ENCODE measurements at regions not wholly inside any gene's neighbourhood (a gene's known extent, or its start where the extent isn't known, plus 50 kb on each side); places are given as distances from the start of the nearest gene placed in this dataset.

DNA sequence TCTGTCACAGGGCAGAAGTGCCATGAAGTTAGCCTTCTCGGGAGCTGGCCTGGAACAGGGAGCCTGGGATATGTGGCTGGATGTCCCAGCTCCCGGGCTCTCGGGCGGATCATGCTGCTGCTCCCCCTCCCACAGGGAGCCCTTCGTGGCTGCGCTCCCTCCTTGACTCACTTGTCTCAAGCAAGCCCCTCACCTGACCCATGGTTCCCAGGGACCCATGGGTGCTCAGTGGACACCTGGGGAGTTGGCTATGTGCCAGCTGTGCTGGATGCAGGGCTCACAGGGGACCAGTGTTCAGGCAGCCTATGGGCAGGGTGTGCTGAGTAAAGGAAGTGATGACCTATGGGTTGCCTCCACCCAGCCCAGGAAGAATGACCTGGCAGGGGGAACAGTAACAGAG is 213.1 kb upstream of the SGCG start:
- no peak for ATAC-seq (ENCODE audit: low read depth)

DNA sequence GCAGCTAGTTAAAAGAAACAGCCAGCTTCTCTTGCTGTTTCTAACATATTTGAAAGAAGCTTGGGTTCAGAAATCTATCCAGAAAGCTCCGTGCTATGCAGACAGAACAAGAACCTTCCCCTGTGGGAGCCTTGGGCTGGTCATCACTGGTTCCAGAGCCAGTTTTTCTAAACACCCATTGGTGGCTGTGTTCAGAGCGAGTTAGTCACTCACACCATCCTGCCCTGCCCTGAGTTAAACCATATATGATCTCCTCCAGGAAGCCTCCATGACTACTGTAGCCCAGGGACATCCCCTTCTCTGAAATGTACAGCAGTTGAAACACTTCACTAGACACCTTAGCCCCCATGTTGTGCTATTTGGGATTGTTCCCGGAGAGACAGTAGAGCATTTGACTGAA is 200.8 kb upstream of the SGCG start:
- ATAC-seq (ENCODE audit: low read depth) (no peak), DNase-seq (no peak)
- CTCF ChIA-PET = no interaction called here
- H3K27me3 Mint-ChIP-seq = peaks cover 3% of the 10 kb centered on the region
- H3K9me3 Mint-ChIP-seq = peaks cover 10% of the 10 kb centered on the region
- no peaks in the 10 kb centered on the region for H3K4me1 Mint-ChIP-seq
- POLR2A ChIA-PET = no interaction called here
- intact Hi-C loops (cut with micrococcal nuclease) = no loop called here
- H3K4me3 Mint-ChIP-seq = no peak overlapping the region
- TF ChIP-seq, protein P1, sequence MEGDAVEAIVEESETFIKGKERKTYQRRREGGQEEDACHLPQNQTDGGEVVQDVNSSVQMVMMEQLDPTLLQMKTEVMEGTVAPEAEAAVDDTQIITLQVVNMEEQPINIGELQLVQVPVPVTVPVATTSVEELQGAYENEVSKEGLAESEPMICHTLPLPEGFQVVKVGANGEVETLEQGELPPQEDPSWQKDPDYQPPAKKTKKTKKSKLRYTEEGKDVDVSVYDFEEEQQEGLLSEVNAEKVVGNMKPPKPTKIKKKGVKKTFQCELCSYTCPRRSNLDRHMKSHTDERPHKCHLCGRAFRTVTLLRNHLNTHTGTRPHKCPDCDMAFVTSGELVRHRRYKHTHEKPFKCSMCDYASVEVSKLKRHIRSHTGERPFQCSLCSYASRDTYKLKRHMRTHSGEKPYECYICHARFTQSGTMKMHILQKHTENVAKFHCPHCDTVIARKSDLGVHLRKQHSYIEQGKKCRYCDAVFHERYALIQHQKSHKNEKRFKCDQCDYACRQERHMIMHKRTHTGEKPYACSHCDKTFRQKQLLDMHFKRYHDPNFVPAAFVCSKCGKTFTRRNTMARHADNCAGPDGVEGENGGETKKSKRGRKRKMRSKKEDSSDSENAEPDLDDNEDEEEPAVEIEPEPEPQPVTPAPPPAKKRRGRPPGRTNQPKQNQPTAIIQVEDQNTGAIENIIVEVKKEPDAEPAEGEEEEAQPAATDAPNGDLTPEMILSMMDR (IDR thresholded peaks at IDR 0.05) = no peak
- no peaks in the 10 kb centered on the region for H3K36me3 Mint-ChIP-seq (ENCODE audit: low read depth)
- no peak overlapping the region for H3K27ac Mint-ChIP-seq

More for the DNA sequence above, 213.1 kb upstream of the SGCG start:
- Mint-ChIP-seq H3K9me3 (no peaks in the 10 kb centered on the region), H3K4me1 (no peaks in the 10 kb centered on the region), H3K27ac (no peak overlapping the region), H3K4me3 (no peak overlapping the region), H3K36me3 (ENCODE audit: low read depth) (no peaks in the 10 kb centered on the region), H3K27me3 (no peaks in the 10 kb centered on the region)
- TF ChIP-seq, protein P1 (IDR thresholded peaks at IDR 0.05) = no peak
- CTCF ChIA-PET = no interaction called here
- DNase-seq = no peak
- intact Hi-C loops (cut with micrococcal nuclease) = no loop called here
- POLR2A ChIA-PET = no interaction called here

DNA sequence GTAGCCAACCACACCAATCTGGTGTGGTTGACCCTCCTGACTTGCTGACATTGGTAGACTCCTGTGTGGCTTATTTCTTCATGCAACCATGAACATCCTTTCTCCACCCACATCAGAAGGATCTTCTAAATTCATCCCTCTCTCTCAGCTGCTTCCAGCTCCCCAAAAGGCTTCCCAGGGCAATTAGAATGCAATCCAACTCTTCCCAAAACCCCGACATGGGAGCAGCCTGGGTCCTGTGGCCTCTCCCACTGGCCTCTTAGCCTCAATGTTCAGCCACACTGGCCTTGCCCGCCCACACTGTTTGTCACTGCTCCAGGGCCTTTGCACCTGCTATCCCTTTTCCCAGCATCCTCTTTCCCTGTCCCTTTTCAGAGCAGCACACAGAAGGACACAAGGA is 199.8 kb upstream of the SGCG start:
- CTCF ChIA-PET = no interaction called here
- Mint-ChIP-seq H3K27ac (no peak overlapping the region), H3K36me3 (ENCODE audit: low read depth) (no peaks in the 10 kb centered on the region), H3K4me1 (no peaks in the 10 kb centered on the region), H3K4me3 (no peak overlapping the region), H3K27me3 (peaks cover 3% of the 10 kb centered on the region), H3K9me3 (peaks cover 10% of the 10 kb centered on the region)
- DNase-seq = no peak
- intact Hi-C loops (cut with micrococcal nuclease) = no loop called here
- POLR2A ChIA-PET = no interaction called here
- no peak for ATAC-seq (ENCODE audit: low read depth)
- TF ChIP-seq, protein P1 (IDR thresholded peaks at IDR 0.05) = no peak

DNA sequence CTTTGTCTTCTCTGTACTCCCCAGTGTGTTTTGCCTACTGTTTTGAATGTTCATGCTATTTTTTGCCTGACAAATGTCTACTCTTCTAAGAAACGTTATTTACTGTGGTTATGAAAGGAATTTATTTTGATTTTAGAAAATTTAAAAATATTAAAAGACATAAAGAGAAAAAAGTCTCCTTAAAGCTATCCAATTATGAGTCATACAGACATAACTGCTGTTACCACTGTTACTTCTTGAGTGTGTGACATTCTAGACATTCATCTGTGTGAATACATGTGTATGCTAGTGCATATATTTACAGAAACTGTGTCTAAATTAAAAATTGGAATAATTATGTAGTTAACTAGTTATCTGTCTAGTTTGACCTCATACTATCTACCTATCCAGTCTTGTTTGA is 187.6 kb upstream of the SGCG start:
- intact Hi-C loops (cut with micrococcal nuclease) = no loop called here
- Mint-ChIP-seq H3K27me3 (no peaks in the 10 kb centered on the region), H3K36me3 (ENCODE audit: low read depth) (no peaks in the 10 kb centered on the region), H3K9me3 (peaks cover 6% of the 10 kb centered on the region), H3K4me1 (no peaks in the 10 kb centered on the region), H3K27ac (no peak overlapping the region), H3K4me3 (no peak overlapping the region)
- TF ChIP-seq, protein P1 (IDR thresholded peaks at IDR 0.05) = no peak
- CTCF ChIA-PET = no interaction called here
- DNase-seq (no peak), ATAC-seq (ENCODE audit: low read depth) (no peak)
- POLR2A ChIA-PET = no interaction called here

- TF ChIP-seq, protein P1 (IDR thresholded peaks at IDR 0.05) = no peak
- CTCF ChIA-PET = interaction anchor here (0.6 kb wide), 1 partner anchor 17 kb away, joined by 3 read pairs; no protein-coding TSS in a partner anchor
- Mint-ChIP-seq H3K9me3 (peaks cover 12% of the 10 kb centered on the region), H3K4me1 (no peaks in the 10 kb centered on the region), H3K27ac (no peak overlapping the region), H3K36me3 (ENCODE audit: low read depth) (no peaks in the 10 kb centered on the region), H3K27me3 (no peaks in the 10 kb centered on the region), H3K4me3 (no peak overlapping the region)
- intact Hi-C loops (cut with micrococcal nuclease) = no loop called here
- DNase-seq (no peak), ATAC-seq (ENCODE audit: low read depth) (no peak)
- POLR2A ChIA-PET = no interaction called here
These were observed 177.3 kb upstream of the SGCG start for GRCh38 chr13:23003446-23003845.
